BE2C (cell line): ENCODE measurements at regions not wholly inside any gene's neighbourhood (a gene's known extent, or its start where the extent isn't known, plus 50 kb on each side); places are given as distances from the start of the nearest gene placed in this dataset.

Source experiments
- DNase-seq: peaks from one replicate; pipeline ENCODE4 v3.0.0-alpha.2; 2020
- H3K27me3 ChIP-seq: fragments of 250-450 bp; sonication (Bioruptor Pico); 2 replicates; pipeline ENCODE4 v1.5.1; 2020; ENCODE audit warnings: mild to moderate bottlenecking
- H3K36me3 ChIP-seq: fragments of 250-450 bp; sonication (Bioruptor Pico); 2 replicates; pipeline ENCODE4 v1.5.1; 2020; ENCODE audit warnings: mild to moderate bottlenecking
- H3K4me1 ChIP-seq: fragments of 250-450 bp; sonication (Bioruptor Pico); 2 replicates; pipeline ENCODE4 v1.5.1; 2020
- H3K4me3 ChIP-seq: 2 replicates; pipeline ENCODE4 v1.5.1; 2011; ENCODE audit warnings: low read depth, low read length
- H3K9me3 ChIP-seq: fragments of 250-450 bp; sonication (Bioruptor Pico); 2 replicates; pipeline ENCODE4 v1.5.1; 2020
- TF ChIP-seq, protein P1 (sequence below): IDR thresholded peaks from 2 replicates; pipeline ENCODE4 v1.5.1; 2012; ENCODE audit warnings: mild to moderate bottlenecking, low read depth, low read length

- Histone ChIP-seq H3K27me3 (no peaks in the 10 kb centered on the region), H3K9me3 (no peaks in the 10 kb centered on the region), H3K4me3 (no peak overlapping the region), H3K4me1 (no peaks in the 10 kb centered on the region), H3K36me3 (no peaks in the 10 kb centered on the region)
- TF ChIP-seq, protein P1, sequence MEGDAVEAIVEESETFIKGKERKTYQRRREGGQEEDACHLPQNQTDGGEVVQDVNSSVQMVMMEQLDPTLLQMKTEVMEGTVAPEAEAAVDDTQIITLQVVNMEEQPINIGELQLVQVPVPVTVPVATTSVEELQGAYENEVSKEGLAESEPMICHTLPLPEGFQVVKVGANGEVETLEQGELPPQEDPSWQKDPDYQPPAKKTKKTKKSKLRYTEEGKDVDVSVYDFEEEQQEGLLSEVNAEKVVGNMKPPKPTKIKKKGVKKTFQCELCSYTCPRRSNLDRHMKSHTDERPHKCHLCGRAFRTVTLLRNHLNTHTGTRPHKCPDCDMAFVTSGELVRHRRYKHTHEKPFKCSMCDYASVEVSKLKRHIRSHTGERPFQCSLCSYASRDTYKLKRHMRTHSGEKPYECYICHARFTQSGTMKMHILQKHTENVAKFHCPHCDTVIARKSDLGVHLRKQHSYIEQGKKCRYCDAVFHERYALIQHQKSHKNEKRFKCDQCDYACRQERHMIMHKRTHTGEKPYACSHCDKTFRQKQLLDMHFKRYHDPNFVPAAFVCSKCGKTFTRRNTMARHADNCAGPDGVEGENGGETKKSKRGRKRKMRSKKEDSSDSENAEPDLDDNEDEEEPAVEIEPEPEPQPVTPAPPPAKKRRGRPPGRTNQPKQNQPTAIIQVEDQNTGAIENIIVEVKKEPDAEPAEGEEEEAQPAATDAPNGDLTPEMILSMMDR = no peak
- DNase-seq = no peak
Measured at GRCh38 chr18:7169601-7170000, 52.0 kb upstream of the LAMA1 start.

GRCh38 chr18:7168408-7168807 is 50.8 kb upstream of the LAMA1 start:
- no peaks in the 10 kb centered on the region for H3K4me1 ChIP-seq
- H3K9me3 ChIP-seq = no peaks in the 10 kb centered on the region
- TF ChIP-seq, protein P1 = no peak
- DNase-seq = no peak
- no peaks in the 10 kb centered on the region for H3K27me3 ChIP-seq
- H3K36me3 ChIP-seq = no peaks in the 10 kb centered on the region
- H3K4me3 ChIP-seq = no peak overlapping the region
